DND-41 (cell line): ENCODE measurements at regions not wholly inside any gene's neighbourhood (a gene's known extent, or its start where the extent isn't known, plus 50 kb on each side); places are given as distances from the start of the nearest gene placed in this dataset.

Experiments used
- ATAC-seq: fragments of 200-7000 bp; cut with Tn5 transposase; 3 replicates; pipeline ENCODE4 v1.9.1; 2021; ENCODE audit warnings: low read depth; ENCODE audit not compliant: insufficient read depth
- DNase-seq: peaks from one replicate; pipeline ENCODE4 v3.0.0-alpha.2; 2020
- H2AFZ ChIP-seq: 2 replicates; pipeline ENCODE4 v1.6.0; 2012; ENCODE audit warnings: low read depth, low read length
- H3K27ac ChIP-seq: 2 replicates; pipeline ENCODE4 v1.5.1; 2012; ENCODE audit warnings: low read length, inconsistent platforms
- H3K27me3 ChIP-seq: fragments of 200-600 bp; sonication (generic); 2 replicates; pipeline ENCODE4 v1.6.0; 2012; ENCODE audit warnings: low read length, mild to moderate bottlenecking, inconsistent platforms; ENCODE audit not compliant: insufficient read depth, poor library complexity
- H3K36me3 ChIP-seq: 2 replicates; pipeline ENCODE4 v1.5.1; 2012; ENCODE audit warnings: low read length, inconsistent platforms; ENCODE audit not compliant: insufficient read depth
- H3K4me1 ChIP-seq: 2 replicates; pipeline ENCODE4 v1.5.1; 2012; ENCODE audit warnings: mild to moderate bottlenecking, low read length; ENCODE audit not compliant: insufficient read depth
- H3K4me2 ChIP-seq: 2 replicates; pipeline ENCODE4 v1.6.0; 2012; ENCODE audit warnings: mild to moderate bottlenecking, moderate library complexity, low read length, inconsistent platforms; ENCODE audit not compliant: insufficient read depth
- H3K4me3 ChIP-seq, 2 experiments: fragments of 200-600 bp in 1 of 2; shearing (Covaris generic) in 1 of 2; 2 replicates each; pipeline ENCODE4 v1.5.1; 2012 to 2016; ENCODE audit warnings: inconsistent platforms in 2 of 2, low read length in 2 of 2, mild to moderate bottlenecking in 2 of 2, low read depth in 1 of 2, moderate library complexity in 1 of 2
- H3K79me2 ChIP-seq: 2 replicates; pipeline ENCODE4 v1.6.0; 2012; ENCODE audit warnings: low read length, inconsistent platforms; ENCODE audit not compliant: insufficient read depth
- H3K9ac ChIP-seq: 2 replicates; pipeline ENCODE4 v1.6.0; 2012; ENCODE audit warnings: low read depth, mild to moderate bottlenecking, inconsistent platforms, low read length, moderate library complexity
- H3K9me3 ChIP-seq: 2 replicates; pipeline ENCODE4 v1.5.1; 2012; ENCODE audit warnings: low read length, moderate library complexity, mild to moderate bottlenecking, inconsistent platforms; ENCODE audit not compliant: insufficient read depth, severe bottlenecking
- H4K20me1 ChIP-seq: 2 replicates; pipeline ENCODE4 v1.6.0; 2012; ENCODE audit warnings: low read length; ENCODE audit not compliant: insufficient read depth
- EZH2 ChIP-seq: IDR thresholded peaks from 3 replicates; pipeline ENCODE4 v1.6.1; 2012; ENCODE audit warnings: borderline replicate concordance, low read depth, mild to moderate bottlenecking, moderate library complexity, low read length, inconsistent platforms; ENCODE audit not compliant: severe bottlenecking
- TF ChIP-seq, protein P1 (sequence below): IDR thresholded peaks from 2 replicates; pipeline ENCODE4 v1.5.1; 2012; ENCODE audit warnings: borderline replicate concordance, low read length, moderate library complexity, mild to moderate bottlenecking; ENCODE audit not compliant: poor library complexity, severe bottlenecking; ENCODE audit errors: extremely low read depth

DNA sequence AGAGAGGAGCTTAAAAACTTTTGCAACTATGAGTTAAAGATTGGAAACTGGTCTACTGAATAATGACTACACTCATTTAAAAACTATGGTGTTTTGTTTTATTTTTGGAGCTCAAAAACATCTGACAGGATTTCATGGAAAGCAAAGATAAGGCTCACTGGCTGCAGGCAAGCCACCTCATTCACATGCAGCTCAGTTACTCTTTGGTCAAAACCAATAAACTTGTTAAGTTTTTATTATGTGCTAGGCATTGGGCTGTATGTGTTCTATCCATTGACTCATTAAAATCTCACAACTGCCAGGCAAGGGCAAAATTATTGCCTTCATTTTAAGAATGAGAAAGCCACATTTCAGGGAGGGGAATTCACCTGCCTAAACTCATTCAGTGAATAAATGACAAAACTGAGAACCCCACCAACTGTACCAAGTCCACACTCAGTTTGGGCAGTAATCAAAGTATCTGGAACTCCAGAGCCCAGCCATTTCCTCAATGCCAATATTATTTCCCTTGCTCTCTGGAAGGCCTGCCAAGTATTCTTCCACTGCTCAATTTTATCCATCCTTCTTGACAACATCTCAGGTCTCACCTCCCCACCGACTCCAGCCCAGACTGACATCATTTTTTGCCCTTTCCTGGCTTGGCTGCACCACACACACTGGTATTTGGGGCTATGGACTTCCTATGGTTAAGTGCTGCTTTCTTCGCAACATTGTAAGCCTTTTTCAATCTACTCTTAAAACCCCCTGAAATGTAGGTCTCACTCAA lies 401.1 kb upstream of the NFIA start:
- no peak overlapping the region for H2AFZ ChIP-seq
- no peak for TF ChIP-seq EZH2
- TF ChIP-seq, protein P1, sequence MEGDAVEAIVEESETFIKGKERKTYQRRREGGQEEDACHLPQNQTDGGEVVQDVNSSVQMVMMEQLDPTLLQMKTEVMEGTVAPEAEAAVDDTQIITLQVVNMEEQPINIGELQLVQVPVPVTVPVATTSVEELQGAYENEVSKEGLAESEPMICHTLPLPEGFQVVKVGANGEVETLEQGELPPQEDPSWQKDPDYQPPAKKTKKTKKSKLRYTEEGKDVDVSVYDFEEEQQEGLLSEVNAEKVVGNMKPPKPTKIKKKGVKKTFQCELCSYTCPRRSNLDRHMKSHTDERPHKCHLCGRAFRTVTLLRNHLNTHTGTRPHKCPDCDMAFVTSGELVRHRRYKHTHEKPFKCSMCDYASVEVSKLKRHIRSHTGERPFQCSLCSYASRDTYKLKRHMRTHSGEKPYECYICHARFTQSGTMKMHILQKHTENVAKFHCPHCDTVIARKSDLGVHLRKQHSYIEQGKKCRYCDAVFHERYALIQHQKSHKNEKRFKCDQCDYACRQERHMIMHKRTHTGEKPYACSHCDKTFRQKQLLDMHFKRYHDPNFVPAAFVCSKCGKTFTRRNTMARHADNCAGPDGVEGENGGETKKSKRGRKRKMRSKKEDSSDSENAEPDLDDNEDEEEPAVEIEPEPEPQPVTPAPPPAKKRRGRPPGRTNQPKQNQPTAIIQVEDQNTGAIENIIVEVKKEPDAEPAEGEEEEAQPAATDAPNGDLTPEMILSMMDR = no peak
- H3K27me3 ChIP-seq = no peaks in the 10 kb centered on the region
- H4K20me1 ChIP-seq = no peaks in the 10 kb centered on the region
- H3K4me1 ChIP-seq = no peaks in the 10 kb centered on the region
- no peak for ATAC-seq
- DNase-seq = no peak
- no peak overlapping the region for H3K4me2 ChIP-seq
- no peak overlapping the region for H3K9ac ChIP-seq
- H3K4me3 ChIP-seq = no peak overlapping the region
- no peaks in the 10 kb centered on the region for H3K79me2 ChIP-seq
- H3K27ac ChIP-seq = no peak overlapping the region
- H3K9me3 ChIP-seq = no peaks in the 10 kb centered on the region
- no peaks in the 10 kb centered on the region for H3K36me3 ChIP-seq

DNA sequence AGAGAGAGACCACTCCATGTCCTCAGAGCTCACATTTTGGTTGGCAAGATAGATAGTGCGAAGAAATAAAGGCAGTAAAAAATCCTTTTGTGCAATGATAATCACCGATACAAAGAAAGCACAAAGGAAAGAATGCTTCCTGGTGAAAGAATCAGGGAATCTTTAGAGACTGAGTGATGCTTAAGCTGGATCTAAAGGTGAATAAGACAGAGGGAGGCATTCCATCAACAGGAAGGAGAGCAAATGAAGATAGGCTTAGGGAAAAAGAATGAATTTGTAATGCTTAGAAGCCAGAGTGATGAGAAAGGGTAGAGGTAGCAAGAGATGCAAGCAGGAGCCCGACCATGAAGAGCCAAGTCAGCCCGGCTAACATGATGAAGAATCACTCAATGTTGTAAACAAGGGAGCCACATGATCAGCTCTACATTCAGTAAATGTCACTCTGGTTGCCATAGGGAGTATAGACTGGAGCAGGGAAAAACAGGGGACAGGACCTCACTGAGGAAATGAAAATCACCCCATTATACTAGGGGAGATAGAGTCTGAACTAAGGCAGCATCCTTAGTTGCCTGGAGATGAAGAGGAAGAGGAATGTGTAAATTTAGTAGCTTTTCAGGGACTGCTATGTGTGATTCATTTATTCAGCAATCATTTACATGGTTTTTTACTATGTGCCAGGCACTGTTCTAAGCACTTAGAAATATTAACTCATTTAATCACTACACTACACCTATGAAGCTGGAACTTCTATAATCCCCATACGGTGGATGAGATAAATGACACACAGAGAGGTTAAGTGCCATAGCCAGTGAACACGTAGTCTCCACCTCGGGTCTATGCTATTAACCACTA lies 402.6 kb upstream of the NFIA start:
- H3K36me3 ChIP-seq = no peaks in the 10 kb centered on the region
- H2AFZ ChIP-seq = no peak overlapping the region
- ATAC-seq (no peak), DNase-seq (no peak)
- no peaks in the 10 kb centered on the region for H3K9me3 ChIP-seq
- H3K4me3 ChIP-seq = no peak overlapping the region
- TF ChIP-seq, protein P1 = no peak
- no peak for TF ChIP-seq EZH2
- no peaks in the 10 kb centered on the region for H3K79me2 ChIP-seq
- no peaks in the 10 kb centered on the region for H4K20me1 ChIP-seq
- no peaks in the 10 kb centered on the region for H3K27me3 ChIP-seq
- H3K4me1 ChIP-seq = no peaks in the 10 kb centered on the region
- no peak overlapping the region for H3K27ac ChIP-seq
- no peak overlapping the region for H3K4me2 ChIP-seq
- H3K9ac ChIP-seq = no peak overlapping the region

DNA sequence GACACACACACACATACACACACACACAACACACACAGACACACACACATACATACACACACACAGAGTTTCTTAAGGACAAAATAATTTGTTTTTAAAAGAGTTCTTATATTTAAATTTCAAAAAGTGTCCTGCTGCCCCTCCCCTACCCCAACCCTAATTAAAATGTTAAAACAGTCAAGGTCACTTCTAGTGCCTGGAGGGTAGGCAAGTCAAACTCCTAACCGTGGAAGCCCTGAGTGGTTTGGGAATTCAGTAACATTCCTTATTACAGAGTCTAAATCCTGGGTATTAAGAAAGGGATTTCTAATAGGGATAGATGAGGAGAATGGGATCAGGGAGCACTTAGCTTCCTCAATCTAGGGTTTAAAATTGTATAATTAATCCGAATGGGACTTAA lies 403.6 kb upstream of the NFIA start:
- Histone ChIP-seq H2AFZ (no peak overlapping the region), H3K79me2 (no peaks in the 10 kb centered on the region), H3K27ac (no peak overlapping the region), H3K4me2 (no peak overlapping the region), H3K36me3 (no peaks in the 10 kb centered on the region), H3K27me3 (no peaks in the 10 kb centered on the region), H3K9me3 (no peaks in the 10 kb centered on the region), H3K4me1 (no peaks in the 10 kb centered on the region), H3K4me3 (no peak overlapping the region), H3K9ac (no peak overlapping the region), H4K20me1 (no peaks in the 10 kb centered on the region)
- no peak for DNase-seq
- no peak for ATAC-seq
- TF ChIP-seq, protein P1 = no peak
- no peak for TF ChIP-seq EZH2
